IPS-18a (cell line): ENCODE measurements at regions not wholly inside any gene's neighbourhood (a gene's known extent, or its start where the extent isn't known, plus 50 kb on each side); places are given as distances from the start of the nearest gene placed in this dataset.

Experiments
- H3K27ac ChIP-seq: one replicate; pipeline ENCODE4 v1.5.1; 2013; ENCODE audit warnings: low read length
- H3K27me3 ChIP-seq: one replicate; pipeline ENCODE4 v1.6.1; 2013; ENCODE audit warnings: mild to moderate bottlenecking, low read length; ENCODE audit not compliant: control insufficient read depth, insufficient read depth
- H3K36me3 ChIP-seq: one replicate; pipeline ENCODE4 v1.6.1; 2013; ENCODE audit warnings: low read depth, low read length; ENCODE audit not compliant: control insufficient read depth
- H3K4me1 ChIP-seq: one replicate; pipeline ENCODE4 v1.6.1; 2013; ENCODE audit warnings: low read depth, low read length; ENCODE audit not compliant: control insufficient read depth
- H3K4me3 ChIP-seq: one replicate; pipeline ENCODE4 v1.5.1; 2013; ENCODE audit warnings: low read length
- H3K9ac ChIP-seq: one replicate; pipeline ENCODE4 v1.6.1; 2013; ENCODE audit warnings: mild to moderate bottlenecking, low read length, moderate library complexity
- H3K9me3 ChIP-seq: one replicate; pipeline ENCODE4 v1.6.1; 2013; ENCODE audit warnings: low read depth, low read length; ENCODE audit not compliant: control insufficient read depth

- Histone ChIP-seq H3K27me3 (no peaks in the 10 kb centered on the region), H3K9me3 (no peaks in the 10 kb centered on the region), H3K4me3 (no peak overlapping the region), H3K36me3 (no peaks in the 10 kb centered on the region), H3K27ac (no peak overlapping the region), H3K9ac (no peak overlapping the region), H3K4me1 (no peaks in the 10 kb centered on the region)
Measured at GRCh38 chr5:145077028-145077427, 758.1 kb downstream of the PRELID2 start.

- Histone ChIP-seq H3K4me1 (no peaks in the 10 kb centered on the region), H3K27ac (no peak overlapping the region), H3K27me3 (no peaks in the 10 kb centered on the region), H3K9me3 (no peaks in the 10 kb centered on the region), H3K4me3 (no peak overlapping the region), H3K36me3 (no peaks in the 10 kb centered on the region), H3K9ac (no peak overlapping the region)
Measured at GRCh38 chr5:145076040-145076439, 759.1 kb downstream of the PRELID2 start.

GRCh38 chr5:145072889-145073288 is 762.3 kb downstream of the PRELID2 start:
- H3K27me3 ChIP-seq = no peaks in the 10 kb centered on the region
- H3K9me3 ChIP-seq = no peaks in the 10 kb centered on the region
- no peaks in the 10 kb centered on the region for H3K4me1 ChIP-seq
- H3K27ac ChIP-seq = no peak overlapping the region
- no peaks in the 10 kb centered on the region for H3K36me3 ChIP-seq
- no peak overlapping the region for H3K4me3 ChIP-seq
- H3K9ac ChIP-seq = no peak overlapping the region

GRCh38 chr5:145068721-145069120 is 766.4 kb downstream of the PRELID2 start:
- Histone ChIP-seq H3K9me3 (no peaks in the 10 kb centered on the region), H3K9ac (no peak overlapping the region), H3K4me1 (no peaks in the 10 kb centered on the region), H3K4me3 (no peak overlapping the region), H3K27me3 (no peaks in the 10 kb centered on the region), H3K36me3 (no peaks in the 10 kb centered on the region), H3K27ac (no peak overlapping the region)

- Histone ChIP-seq H3K4me1 (no peaks in the 10 kb centered on the region), H3K27ac (no peak overlapping the region), H3K27me3 (no peaks in the 10 kb centered on the region), H3K9ac (no peak overlapping the region), H3K4me3 (no peak overlapping the region), H3K36me3 (no peaks in the 10 kb centered on the region), H3K9me3 (no peaks in the 10 kb centered on the region)
Measured at GRCh38 chr5:145062280-145063062, 772.7 kb downstream of the PRELID2 start.

- no peaks in the 10 kb centered on the region for H3K4me1 ChIP-seq
- H3K9ac ChIP-seq = no peak overlapping the region
- no peak overlapping the region for H3K4me3 ChIP-seq
- no peaks in the 10 kb centered on the region for H3K36me3 ChIP-seq
- no peaks in the 10 kb centered on the region for H3K27me3 ChIP-seq
- H3K9me3 ChIP-seq = no peaks in the 10 kb centered on the region
- H3K27ac ChIP-seq = no peak overlapping the region
Measured at GRCh38 chr5:145056800-145057199, 778.3 kb downstream of the PRELID2 start.

GRCh38 chr5:145050181-145050580 is 785.0 kb downstream of the PRELID2 start:
- H3K4me3 ChIP-seq = no peak overlapping the region
- H3K36me3 ChIP-seq = no peaks in the 10 kb centered on the region
- H3K4me1 ChIP-seq = no peaks in the 10 kb centered on the region
- H3K27me3 ChIP-seq = no peaks in the 10 kb centered on the region
- no peak overlapping the region for H3K9ac ChIP-seq
- no peak overlapping the region for H3K27ac ChIP-seq
- H3K9me3 ChIP-seq = no peaks in the 10 kb centered on the region

- H3K9me3 ChIP-seq = no peaks in the 10 kb centered on the region
Measured at GRCh38 chr5:145044970-145045369, 790.2 kb downstream of the PRELID2 start.

GRCh38 chr5:145028626-145029025 is 806.5 kb downstream of the PRELID2 start:
- Histone ChIP-seq H3K36me3 (no peaks in the 10 kb centered on the region), H3K4me1 (peaks cover 8% of the 10 kb centered on the region), H3K9ac (no peak overlapping the region), H3K27ac (no peak overlapping the region), H3K9me3 (no peaks in the 10 kb centered on the region), H3K4me3 (no peak overlapping the region), H3K27me3 (no peaks in the 10 kb centered on the region)

More at GRCh38 chr5:145044970-145045369, 790.2 kb downstream of the PRELID2 start:
- Histone ChIP-seq H3K27me3 (no peaks in the 10 kb centered on the region), H3K9ac (no peak overlapping the region), H3K27ac (no peak overlapping the region), H3K4me1 (no peaks in the 10 kb centered on the region), H3K4me3 (no peak overlapping the region), H3K36me3 (no peaks in the 10 kb centered on the region)

- H3K9ac ChIP-seq = no peak overlapping the region
- H3K36me3 ChIP-seq = no peaks in the 10 kb centered on the region
- no peaks in the 10 kb centered on the region for H3K9me3 ChIP-seq
- H3K4me1 ChIP-seq = peaks cover 8% of the 10 kb centered on the region
- H3K27me3 ChIP-seq = no peaks in the 10 kb centered on the region
- H3K27ac ChIP-seq = no peak overlapping the region
- H3K4me3 ChIP-seq = no peak overlapping the region
Measured at GRCh38 chr5:145027286-145027685, 807.9 kb downstream of the PRELID2 start.

- H3K27me3 ChIP-seq = no peaks in the 10 kb centered on the region
- no peaks in the 10 kb centered on the region for H3K36me3 ChIP-seq
Measured at GRCh38 chr5:145025775-145026174, 809.4 kb downstream of the PRELID2 start.

GRCh38 chr5:145015146-145015545 is 820.0 kb downstream of the PRELID2 start:
- Histone ChIP-seq H3K27ac (no peak overlapping the region), H3K9ac (no peak overlapping the region), H3K4me3 (no peak overlapping the region), H3K9me3 (no peaks in the 10 kb centered on the region), H3K27me3 (no peaks in the 10 kb centered on the region), H3K4me1 (no peaks in the 10 kb centered on the region), H3K36me3 (no peaks in the 10 kb centered on the region)

More at GRCh38 chr5:145025775-145026174, 809.4 kb downstream of the PRELID2 start:
- Histone ChIP-seq H3K4me1 (peaks cover 8% of the 10 kb centered on the region), H3K27ac (no peak overlapping the region), H3K9ac (no peak overlapping the region), H3K4me3 (no peak overlapping the region), H3K9me3 (no peaks in the 10 kb centered on the region)
